Psoas muscle (tissue), 7 donors: ENCODE measurements at regions not wholly inside any gene's neighbourhood (a gene's known extent, or its start where the extent isn't known, plus 50 kb on each side); places are given as distances from the start of the nearest gene placed in this dataset.

Source experiments
- ATAC-seq, 4 donors: fragments of 200-7000 bp; cut with Tn5 transposase; one replicate each; pipeline ENCODE4 v1.9.1; 2020; ENCODE audit warnings: moderate library complexity in 3 of 4, mild to moderate bottlenecking in 2 of 4
- DNase-seq, 2 donors: peaks; one replicate each; pipeline ENCODE4 v3.0.0-alpha.2; 2020
- H3K27ac ChIP-seq: fragments of 200-600 bp; one replicate; pipeline ENCODE4 v1.8.0; 2022
- H3K27me3 ChIP-seq, 3 donors: fragments of 200-600 bp in 1 of 3; one replicate each; pipeline versions ENCODE4 v1.6.1 to v1.8.0; 2013 to 2022; ENCODE audit warnings: low read length in 2 of 3, mild to moderate bottlenecking in 2 of 3, moderate library complexity in 1 of 3; ENCODE audit not compliant: insufficient read depth in 3 of 3
- H3K36me3 ChIP-seq, 2 donors: fragments of 200-600 bp in 1 of 2; one replicate each; pipeline versions ENCODE4 v1.6.1 to v1.8.0; 2013 to 2022; ENCODE audit warnings: low read depth in 1 of 2, mild to moderate bottlenecking in 1 of 2, moderate library complexity in 1 of 2; ENCODE audit not compliant: insufficient read depth in 1 of 2
- H3K4me1 ChIP-seq: fragments of 200-600 bp; one replicate; pipeline ENCODE4 v1.8.0; 2022
- H3K4me3 ChIP-seq: fragments of 200-600 bp; one replicate; pipeline ENCODE4 v1.8.0; 2022; ENCODE audit warnings: mild to moderate bottlenecking
- H3K9me3 ChIP-seq: fragments of 200-600 bp; one replicate; pipeline ENCODE4 v1.8.0; 2022
- CTCF ChIP-seq: fragments of 200-600 bp; IDR thresholded peaks from one replicate; pipeline ENCODE4 v1.8.0; 2022; ENCODE audit warnings: antibody characterized with exemption
- WGBS, 3 donors: extraction: QIAGEN DNeasy Blood & Tissue Kit; methylation state at CpG; one replicate each; pipeline versions ENCODE4 v1.1.6 to v1.1.7; 2013; 5-methylcytosine and 5-hydroxymethylcytosine counted together
- intact Hi-C, 2 donors: fragments of 100-400 bp; cut with DNase I; formaldehyde crosslinking; loops; one replicate each; pipeline versions ENCODE4 v1.11.0 to v1.14.2; 2022
- donor health status: healthy with polysubstance abuse.
- donor health status: DM: no; HTN: no; CAD: no; lungs with moderate emphysema.
- donor health status: Bipolar disorder and iron deficiency.
- donor health status: healthy.
- donor health status: DM: yes; HTN: yes; CAD: no.
- donor health status: DM: no; HTN: no; CAD: no.
- donor health status: DM: yes; HTN: yes; CAD: no.

DNA sequence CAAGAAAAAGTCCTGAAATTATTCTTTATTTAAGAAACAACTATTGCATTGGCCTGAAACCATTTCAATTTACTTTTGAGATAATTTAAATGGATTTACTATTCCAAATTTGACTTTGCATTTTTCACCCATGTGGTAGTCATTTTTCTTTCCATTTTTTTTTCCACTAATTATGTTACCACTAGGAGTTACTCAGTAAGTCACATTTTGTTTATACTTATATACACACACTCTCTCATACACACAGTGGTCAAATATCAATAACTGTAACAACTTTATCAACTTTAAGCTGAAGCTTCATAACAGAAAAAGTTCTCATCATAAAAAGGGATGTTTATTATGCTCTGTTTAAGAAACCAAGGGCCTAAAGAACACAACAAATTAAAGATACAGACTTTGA is 222.8 kb downstream of the SIPA1L2 start:
- ATAC-seq, result no peak
- H3K9me3 ChIP-seq, result peaks cover 17% of the 10 kb centered on the region
- no peaks in the 10 kb centered on the region for H3K4me1 ChIP-seq
- no peaks in the 10 kb centered on the region for H3K27me3 ChIP-seq
- peaks cover 0 to 10% of the 10 kb centered on the region in 2 donors for H3K36me3 ChIP-seq
- intact Hi-C loops, result no loop called here
- no peak overlapping the region for H3K27ac ChIP-seq
- H3K4me3 ChIP-seq, result no peak overlapping the region
- no peak for DNase-seq
- no peak for TF ChIP-seq CTCF

- DNase-seq, result no peak
- TF ChIP-seq CTCF, result no peak
- H3K27me3 ChIP-seq, result no peaks in the 10 kb centered on the region
- peaks cover 16% of the 10 kb centered on the region for H3K9me3 ChIP-seq
- no peaks in the 10 kb centered on the region for H3K4me1 ChIP-seq
- intact Hi-C loops, result no loop called here
- H3K27ac ChIP-seq, result no peak overlapping the region
- peaks cover 0 to 23% of the 10 kb centered on the region in 2 donors for H3K36me3 ChIP-seq
- H3K4me3 ChIP-seq, result no peak overlapping the region
- no peak for ATAC-seq
These were observed 224.2 kb downstream of the SIPA1L2 start for GRCh38 chr1:232405781-232406180.

GRCh38 chr1:232404981-232405731 is 224.8 kb downstream of the SIPA1L2 start:
- no peak for DNase-seq
- ATAC-seq, result no peak
- Histone ChIP-seq H3K4me1 (no peaks in the 10 kb centered on the region), H3K27me3 (no peaks in the 10 kb centered on the region), H3K27ac (no peak overlapping the region), H3K36me3 (peaks cover 0 to 28% of the 10 kb centered on the region in 2 donors), H3K9me3 (peaks cover 10% of the 10 kb centered on the region), H3K4me3 (no peak overlapping the region)
- 77 to 86% (median 79%) methylated on average over 3 of the region's 3 CpGs for WGBS, 3 donors
- TF ChIP-seq CTCF, result no peak
- intact Hi-C loops, result no loop called here

- 93 to 100% (median 96%) methylated on average over 3 of the region's 3 CpGs for WGBS, 3 donors
- no peak overlapping the region for H3K27ac ChIP-seq
- no peaks in the 10 kb centered on the region for H3K27me3 ChIP-seq
- no peak overlapping the region for H3K4me3 ChIP-seq
- H3K4me1 ChIP-seq, result no peaks in the 10 kb centered on the region
- intact Hi-C loops, result no loop called here
- DNase-seq (no peak), ATAC-seq (no peak)
- peaks cover 0 to 28% of the 10 kb centered on the region in 2 donors for H3K36me3 ChIP-seq
- H3K9me3 ChIP-seq, result peaks cover under 1% of the 10 kb centered on the region
- no peak for TF ChIP-seq CTCF
These were observed 225.7 kb downstream of the SIPA1L2 start for GRCh38 chr1:232404227-232404626.
